Testis (tissue), 2 donors: ENCODE measurements at regions not wholly inside any gene's neighbourhood (a gene's known extent, or its start where the extent isn't known, plus 50 kb on each side); places are given as distances from the start of the nearest gene placed in this dataset.

Source experiments
- DNase-seq: peaks from one replicate; pipeline ENCODE4 v3.0.0-alpha.2; 2019
- H3K27ac ChIP-seq, 2 donors: fragments of 200-600 bp; sonication (generic); one replicate each; pipeline ENCODE4 v1.5.1; 2019
- H3K27me3 ChIP-seq: fragments of 200-600 bp; sonication (generic); one replicate; pipeline ENCODE4 v1.5.1; 2019
- H3K36me3 ChIP-seq: fragments of 200-600 bp; sonication (generic); one replicate; pipeline ENCODE4 v1.5.1; 2017; ENCODE audit warnings: low read depth; ENCODE audit errors: missing control alignments
- H3K4me1 ChIP-seq: fragments of 200-600 bp; sonication (generic); one replicate; pipeline ENCODE4 v1.5.1; 2019
- H3K4me3 ChIP-seq, 2 donors: fragments of 200-600 bp; sonication (generic); one replicate each; pipeline ENCODE4 v1.5.1; 2017 to 2019
- H3K9me3 ChIP-seq: fragments of 200-600 bp; sonication (generic); one replicate; pipeline ENCODE4 v1.5.1; 2017
- CTCF ChIP-seq, 3 experiments: fragments of 450-650 bp in 2 of 3; fragments of 200-600 bp in 1 of 3; sonication (generic) in 1 of 3; IDR thresholded peaks; one replicate each; pipeline ENCODE4 v1.5.1; 2016 to 2019; ENCODE audit warnings: antibody characterized with exemption in 3 of 3, mild to moderate bottlenecking in 2 of 3, moderate library complexity in 1 of 3
- POLR2A ChIP-seq: fragments of 450-650 bp; IDR thresholded peaks from one replicate; pipeline ENCODE4 v1.6.1; 2017; ENCODE audit warnings: antibody characterized with exemption, mild to moderate bottlenecking, moderate library complexity
- WGBS, 2 donors: methylation state at CpG; one replicate each; pipeline ENCODE4 v1.1.5; 2018; 5-methylcytosine and 5-hydroxymethylcytosine counted together
- intact Hi-C: fragments of 100-400 bp; cut with DNase I; formaldehyde crosslinking; loops from one replicate; pipeline ENCODE4 v1.15.1; 2023; ENCODE audit warnings: low total_unique reads

DNA sequence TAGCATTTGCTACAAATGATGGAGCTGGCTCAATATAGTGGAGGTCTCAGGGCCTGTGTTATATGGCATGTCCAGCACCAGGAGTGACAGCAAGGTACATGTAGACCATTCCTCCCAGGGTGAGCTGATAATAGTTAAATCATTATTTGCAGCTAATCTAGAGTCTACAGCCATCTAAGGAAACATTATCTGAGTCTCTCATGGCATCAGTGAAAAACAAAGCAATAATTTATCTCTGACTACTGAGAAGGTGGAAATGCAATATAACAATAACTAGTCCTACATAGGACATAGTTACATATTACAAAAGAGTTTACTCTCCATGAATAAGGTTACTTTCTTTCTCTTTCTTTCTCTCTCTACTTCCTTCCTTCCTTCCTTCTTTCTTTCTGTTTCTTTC is 143.4 kb upstream of the KCNK2 start:
- Histone ChIP-seq H3K4me3 (no peak overlapping the region), H3K4me1 (no peaks in the 10 kb centered on the region), H3K27me3 (no peaks in the 10 kb centered on the region), H3K27ac (no peak overlapping the region), H3K9me3 (no peaks in the 10 kb centered on the region), H3K36me3 (no peaks in the 10 kb centered on the region)
- TF ChIP-seq CTCF (IDR thresholded peaks at IDR 0.05) (no peak), POLR2A (no peak)
- no peak for DNase-seq
- intact Hi-C loops = no loop called here

DNA sequence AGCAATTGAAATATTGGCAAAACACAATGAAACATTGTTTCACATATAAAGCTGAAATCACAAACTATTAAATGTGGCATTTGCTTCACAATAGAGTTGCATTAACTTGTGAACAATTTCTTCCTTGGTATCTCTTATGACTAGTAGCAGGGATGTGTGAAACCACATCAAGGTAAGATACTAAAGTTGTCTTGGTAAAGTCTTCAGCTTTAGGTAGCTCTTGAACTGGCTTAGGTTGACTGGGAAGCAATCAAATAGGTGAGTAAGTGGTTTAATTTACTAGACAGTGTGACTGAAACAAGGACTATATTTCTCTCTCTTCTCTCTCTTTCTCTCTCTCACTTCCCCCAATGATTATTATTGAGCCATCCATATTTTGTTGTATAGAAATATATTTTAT is 141.5 kb upstream of the KCNK2 start:
- Histone ChIP-seq H3K27ac (no peak overlapping the region), H3K4me3 (no peak overlapping the region), H3K9me3 (no peaks in the 10 kb centered on the region), H3K36me3 (no peaks in the 10 kb centered on the region), H3K27me3 (no peaks in the 10 kb centered on the region), H3K4me1 (no peaks in the 10 kb centered on the region)
- intact Hi-C loops = no loop called here
- TF ChIP-seq POLR2A = no peak
- TF ChIP-seq CTCF (IDR thresholded peaks at IDR 0.05) = no peak
- no peak for DNase-seq

DNA sequence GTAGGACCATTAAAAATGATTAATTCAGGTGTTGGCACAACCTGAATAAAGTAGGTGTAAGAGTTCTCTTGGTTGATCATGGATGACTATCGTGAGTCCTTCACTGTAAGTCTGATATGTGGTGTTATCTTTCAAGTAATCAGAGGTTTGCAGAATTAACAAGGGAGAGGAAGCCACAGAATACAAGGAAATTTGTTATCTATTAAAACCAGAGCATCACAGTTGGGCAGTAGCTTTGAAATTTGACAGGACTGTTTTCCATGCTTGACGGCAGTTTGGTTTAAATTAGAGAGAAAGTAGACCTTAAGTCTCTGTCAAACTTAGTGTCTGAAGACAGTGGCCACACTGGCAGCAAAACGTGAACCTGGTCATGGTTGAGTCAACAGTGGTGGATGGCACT is 139.5 kb upstream of the KCNK2 start:
- Histone ChIP-seq H3K36me3 (no peaks in the 10 kb centered on the region), H3K4me3 (no peak overlapping the region), H3K27me3 (no peaks in the 10 kb centered on the region), H3K27ac (no peak overlapping the region), H3K4me1 (no peaks in the 10 kb centered on the region), H3K9me3 (no peaks in the 10 kb centered on the region)
- DNase-seq = no peak
- intact Hi-C loops = no loop called here
- no peak for TF ChIP-seq CTCF (IDR thresholded peaks at IDR 0.05)
- TF ChIP-seq POLR2A = no peak
- WGBS, 2 donors = 86 to 87% methylated on average over 3 of the region's 3 CpGs

- TF ChIP-seq CTCF (IDR thresholded peaks at IDR 0.05) (no peak), POLR2A (no peak)
- DNase-seq = no peak
- intact Hi-C loops = no loop called here
- H3K9me3 ChIP-seq = no peaks in the 10 kb centered on the region
- H3K4me3 ChIP-seq = no peak overlapping the region
- no peak overlapping the region for H3K27ac ChIP-seq
- 84 to 88% methylated on average over 1 of the region's 1 CpG for WGBS, 2 donors
- H3K4me1 ChIP-seq = no peaks in the 10 kb centered on the region
- no peaks in the 10 kb centered on the region for H3K27me3 ChIP-seq
- no peaks in the 10 kb centered on the region for H3K36me3 ChIP-seq
Observed at GRCh38 chr1:214946615-214947014, 135.9 kb upstream of the KCNK2 start.

- no peak for TF ChIP-seq CTCF (IDR thresholded peaks at IDR 0.05)
- TF ChIP-seq POLR2A = no peak
- no peak overlapping the region for H3K27ac ChIP-seq
- no peak overlapping the region for H3K4me3 ChIP-seq
- peak; percentile 19 for DNase-seq
- H3K36me3 ChIP-seq = no peaks in the 10 kb centered on the region
- H3K27me3 ChIP-seq = no peaks in the 10 kb centered on the region
- H3K4me1 ChIP-seq = no peaks in the 10 kb centered on the region
- intact Hi-C loops = no loop called here
- 32 to 69% methylated on average over 7 of the region's 7 CpGs for WGBS, 2 donors
- H3K9me3 ChIP-seq = no peaks in the 10 kb centered on the region
Observed at GRCh38 chr1:214952648-214953047, 129.9 kb upstream of the KCNK2 start.
